Middle frontal gyrus (tissue), 1 donor: ENCODE measurements at regions not wholly inside any gene's neighbourhood (a gene's known extent, or its start where the extent isn't known, plus 50 kb on each side); places are given as distances from the start of the nearest gene placed in this dataset.
"Not testable (repeated sequence)": the region's sequence is repeated elsewhere in the genome, so short reads cannot be mapped to it uniquely, and the experiment has no call there.

Source experiments
- DNase-seq: peaks from one replicate; pipeline ENCODE4 v3.0.0-alpha.2; 2015; ENCODE audit warnings: low spot score; ENCODE audit errors: extremely low spot score

DNA sequence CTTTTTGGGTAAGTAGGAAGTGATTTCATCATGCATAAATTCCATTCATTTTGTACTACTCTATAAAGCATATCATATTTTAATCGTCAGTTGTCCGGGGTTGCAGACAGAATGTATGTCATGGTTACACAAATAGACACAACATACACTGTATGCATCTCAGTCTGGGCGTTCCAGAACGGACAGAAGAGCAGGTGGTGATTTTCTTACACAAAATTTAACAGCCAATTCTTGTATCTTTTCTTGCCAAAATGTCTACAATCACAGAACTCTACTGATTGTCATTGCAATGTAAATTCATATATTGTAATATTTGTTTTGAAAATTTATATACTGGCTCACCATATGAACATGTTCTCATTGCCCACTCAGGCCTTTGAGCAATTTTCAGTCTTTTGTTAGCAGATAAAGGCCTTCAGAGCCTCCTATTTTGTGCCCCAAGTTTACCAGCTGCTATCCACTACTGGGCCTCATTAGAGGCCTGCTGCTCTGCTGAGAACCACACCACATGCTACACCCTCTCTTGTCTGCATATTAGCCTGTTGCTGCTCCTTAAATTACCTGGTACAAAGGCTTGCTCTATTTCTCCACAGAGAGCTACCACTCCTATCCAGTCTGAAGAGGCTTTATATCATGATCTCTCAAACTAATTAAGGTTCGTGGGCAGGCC, 61.5 kb downstream of the PRDM13 start:
- no peak for DNase-seq

DNA sequence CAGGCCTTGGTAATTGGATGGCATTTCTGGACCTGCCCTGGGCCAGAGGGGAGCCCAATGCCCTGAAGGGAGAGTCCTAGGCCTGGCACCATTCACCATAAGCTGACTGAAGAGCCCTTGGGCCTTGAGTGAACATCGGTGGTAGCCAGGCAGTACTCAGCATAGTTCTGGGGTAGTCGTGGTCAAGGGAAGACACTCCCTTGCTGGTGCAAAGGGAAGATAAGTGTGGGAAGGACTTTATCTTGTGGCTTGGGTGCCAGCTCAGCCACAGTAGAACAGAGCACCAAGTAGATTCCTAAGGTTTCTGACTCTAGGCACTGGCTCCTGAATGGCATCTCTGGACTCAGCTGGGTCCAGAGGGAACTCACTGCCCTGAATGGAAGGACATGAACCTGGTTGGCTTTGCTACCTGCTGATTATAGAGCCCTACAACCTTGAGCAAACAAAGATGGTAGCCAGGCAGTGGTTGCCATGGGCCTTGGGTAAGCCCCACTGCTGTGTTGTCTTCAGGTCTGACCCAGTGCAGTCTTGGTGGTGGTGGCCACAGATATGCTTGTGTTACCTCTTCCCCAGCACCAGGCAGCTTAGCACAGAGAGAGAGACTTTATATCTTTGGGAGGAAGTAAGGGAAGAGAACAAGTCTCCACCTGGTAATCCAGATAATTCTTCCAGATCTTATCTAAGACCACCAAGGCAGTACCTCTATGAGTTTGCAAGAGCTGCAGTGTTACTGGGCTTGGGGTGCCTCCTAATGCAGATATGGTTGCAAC, 83.5 kb downstream of the PRDM13 start:
- no peak for DNase-seq

DNA sequence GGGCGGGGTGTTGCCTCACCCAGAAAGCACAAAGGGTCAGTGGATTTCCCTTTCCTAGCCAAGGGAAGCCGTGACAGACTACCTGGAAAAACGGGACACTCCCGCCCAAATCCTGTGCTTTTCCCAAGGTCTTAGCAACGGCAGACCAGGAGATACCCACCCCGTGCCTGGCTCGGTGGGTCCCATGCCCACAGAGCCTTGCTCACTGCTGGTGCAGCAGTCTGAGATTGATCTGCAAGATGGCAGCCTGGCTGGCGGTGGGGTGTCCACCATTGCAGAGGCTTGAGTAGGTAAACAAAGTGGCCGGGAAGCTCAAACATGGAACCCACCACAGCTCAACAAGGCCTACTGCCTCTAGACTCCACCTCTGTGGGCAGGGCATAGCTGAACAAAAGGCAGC, 95.7 kb downstream of the PRDM13 start:
- not testable (repeated sequence) for DNase-seq

DNA sequence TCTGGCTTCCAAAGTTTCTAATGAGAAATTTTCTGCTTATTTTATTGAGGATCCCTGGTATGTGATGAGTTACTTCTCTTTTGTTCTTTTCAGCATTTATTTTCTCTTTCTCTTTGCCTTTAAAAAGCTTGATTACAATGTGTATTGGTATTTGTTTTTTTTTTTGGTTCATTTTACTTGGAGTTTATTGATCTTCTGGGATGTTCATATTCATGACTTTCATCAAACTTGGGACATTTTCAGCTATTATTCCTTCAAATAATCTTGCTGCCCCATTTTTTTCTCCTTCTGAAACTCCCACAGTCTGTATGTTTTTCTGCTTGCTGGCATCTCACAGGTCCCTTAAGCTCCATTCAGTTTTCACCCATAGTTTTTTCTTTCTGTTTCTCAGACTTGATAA, 102.4 kb downstream of the PRDM13 start:
- no peak for DNase-seq

DNA sequence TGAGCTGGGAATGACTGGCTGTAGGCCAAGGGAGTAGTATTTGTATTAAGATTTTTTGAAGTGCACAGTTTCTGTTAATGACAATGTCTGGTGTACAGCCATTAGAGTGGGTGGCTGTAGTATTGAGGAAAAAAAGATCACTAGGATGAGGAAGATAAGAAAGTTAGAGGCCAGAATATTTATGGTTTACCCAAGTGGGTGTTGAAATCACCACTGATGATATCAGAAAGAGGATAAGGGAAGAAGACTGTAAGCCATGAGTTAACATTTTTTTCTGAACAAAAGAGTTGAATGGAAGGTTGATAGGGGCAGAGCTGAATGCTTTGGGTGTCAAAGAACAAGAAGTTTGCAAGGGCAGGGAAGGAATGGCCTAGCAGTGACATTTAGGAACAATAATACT, 104.7 kb downstream of the PRDM13 start:
- no peak for DNase-seq

DNA sequence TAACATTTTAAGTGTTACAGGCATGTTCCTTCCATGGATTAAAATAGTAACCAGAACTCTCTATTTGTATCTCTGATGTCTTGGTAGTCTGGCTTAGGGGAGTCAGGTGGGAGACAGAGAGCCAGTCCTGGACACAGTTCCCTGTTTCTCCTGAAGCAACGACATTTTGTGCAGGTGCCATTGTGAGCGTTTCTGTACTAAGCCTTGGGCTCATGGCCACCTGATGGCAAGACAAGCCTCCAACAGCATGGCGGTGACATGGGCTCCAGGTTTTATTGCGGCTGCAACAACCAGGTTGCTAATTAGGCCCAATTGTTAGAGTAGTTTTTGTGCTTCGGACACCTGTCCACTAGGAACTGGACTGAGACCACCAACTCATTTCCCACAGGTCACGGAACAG, 105.3 kb downstream of the PRDM13 start:
- no peak for DNase-seq

DNA sequence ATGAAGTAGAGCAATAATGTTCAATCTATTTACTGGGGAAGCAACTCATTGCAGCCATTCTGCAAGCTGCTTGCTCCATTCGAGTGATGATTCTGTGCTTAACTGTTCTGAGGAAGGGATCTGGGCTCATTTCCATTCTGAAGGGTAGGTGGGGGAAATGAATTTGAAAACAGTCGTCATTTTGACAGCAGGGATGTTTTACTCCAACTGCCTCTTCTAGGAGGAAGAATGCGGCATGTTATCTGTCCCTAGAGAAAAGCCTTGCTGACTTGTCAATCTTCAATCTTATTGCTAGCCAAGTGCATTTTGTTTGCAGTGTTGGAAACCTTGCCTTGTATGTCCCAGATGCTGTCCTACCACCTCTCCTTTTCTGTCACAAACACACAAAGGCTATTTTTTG, 105.9 kb downstream of the PRDM13 start:
- DNase-seq: no peak

DNA sequence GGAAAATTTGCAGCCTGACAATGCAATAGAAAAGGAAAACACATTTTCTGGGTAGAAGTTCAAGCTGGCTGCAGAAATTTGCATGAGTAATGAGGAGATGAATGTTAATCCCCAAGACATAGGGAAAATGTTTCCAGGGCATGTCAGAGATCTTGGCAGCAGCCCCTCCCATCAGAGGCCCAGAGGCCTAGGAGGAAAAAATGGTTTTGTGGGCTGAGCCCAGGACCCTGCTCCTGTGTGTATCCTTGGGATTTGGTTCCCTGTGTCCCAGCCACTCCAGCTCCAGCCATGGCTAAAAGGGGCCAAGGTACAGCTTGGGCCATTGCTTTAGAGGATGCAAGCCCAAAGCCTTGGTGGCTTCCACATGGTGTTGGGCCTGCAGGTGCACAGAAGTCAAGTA, 115.4 kb downstream of the PRDM13 start:
- not testable (repeated sequence) for DNase-seq

DNA sequence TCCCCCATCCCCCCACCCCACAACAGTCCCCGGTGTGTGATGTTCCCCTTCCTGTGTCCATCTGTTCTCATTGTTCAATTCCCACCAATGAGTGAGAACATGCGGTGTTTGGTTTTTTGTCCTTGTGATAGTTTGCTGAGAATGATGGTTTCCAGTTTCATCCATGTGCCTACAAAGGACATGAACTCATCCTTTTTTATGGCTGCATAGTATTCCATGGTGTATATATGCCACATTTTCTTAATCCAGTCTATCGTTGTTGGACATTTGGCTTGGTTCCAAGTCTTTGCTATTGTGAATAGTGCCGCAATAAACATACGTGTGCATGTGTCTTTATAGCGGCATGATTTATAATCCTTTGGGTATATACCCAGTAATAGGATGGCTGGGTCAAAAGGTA, 123.6 kb downstream of the PRDM13 start:
- DNase-seq: not testable (repeated sequence)

DNA sequence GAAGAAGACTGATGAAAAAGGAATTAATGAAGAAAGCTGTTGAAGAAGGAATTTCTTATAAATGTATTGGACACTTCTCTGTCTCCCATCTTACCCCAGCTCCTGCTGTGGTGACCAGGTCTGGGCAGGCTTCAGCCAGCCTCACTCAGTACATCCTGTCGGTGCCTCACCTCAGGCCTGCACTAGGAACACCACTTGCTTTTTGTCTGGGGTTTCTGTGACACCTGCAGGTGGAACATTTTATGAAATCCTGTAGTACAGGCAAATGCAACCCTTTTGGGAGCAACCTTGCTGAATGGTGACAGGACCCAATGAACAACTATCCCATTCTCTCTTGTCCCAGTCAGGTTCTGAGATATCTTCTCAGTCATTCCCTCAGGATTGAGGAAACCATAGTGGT, 129.7 kb downstream of the PRDM13 start:
- no peak for DNase-seq

DNA sequence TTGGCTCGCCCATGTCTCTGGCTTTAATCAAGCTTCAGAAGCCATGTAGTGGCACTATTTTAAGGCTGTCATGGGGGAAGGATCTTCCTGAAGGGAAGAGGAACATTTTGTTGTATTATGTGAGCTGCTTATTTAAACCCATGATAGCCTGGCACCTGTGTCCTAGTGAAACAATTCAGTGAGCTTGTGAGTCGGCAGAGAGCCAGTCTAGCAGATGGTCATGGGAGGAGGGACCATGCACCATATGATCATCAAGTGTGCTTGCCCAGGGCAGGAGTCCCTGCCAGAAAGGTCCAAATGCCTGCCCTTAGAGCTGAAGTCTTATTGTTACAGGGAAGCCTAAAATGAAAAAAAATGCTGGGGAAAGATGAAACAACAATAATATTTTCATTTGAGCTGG, 132.9 kb downstream of the PRDM13 start:
- no peak for DNase-seq

DNA sequence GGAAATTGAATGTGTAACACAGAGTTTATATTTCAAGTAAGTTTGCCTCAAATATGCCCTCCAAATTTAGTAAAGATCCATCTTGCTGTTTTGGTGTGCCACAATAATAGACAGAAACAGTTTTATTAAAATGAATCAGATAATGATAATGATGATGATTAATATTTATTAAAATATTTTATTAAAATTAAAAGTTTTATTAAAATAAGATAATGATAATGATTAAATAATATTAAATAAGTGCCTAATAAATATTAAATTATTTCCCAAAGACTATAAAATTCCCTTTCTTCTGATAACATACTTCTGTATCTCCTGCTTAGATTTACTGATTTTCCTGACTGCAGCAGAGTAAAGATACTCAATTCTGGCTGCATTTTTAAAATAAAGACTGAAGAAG, 134.5 kb downstream of the PRDM13 start:
- DNase-seq: no peak

DNA sequence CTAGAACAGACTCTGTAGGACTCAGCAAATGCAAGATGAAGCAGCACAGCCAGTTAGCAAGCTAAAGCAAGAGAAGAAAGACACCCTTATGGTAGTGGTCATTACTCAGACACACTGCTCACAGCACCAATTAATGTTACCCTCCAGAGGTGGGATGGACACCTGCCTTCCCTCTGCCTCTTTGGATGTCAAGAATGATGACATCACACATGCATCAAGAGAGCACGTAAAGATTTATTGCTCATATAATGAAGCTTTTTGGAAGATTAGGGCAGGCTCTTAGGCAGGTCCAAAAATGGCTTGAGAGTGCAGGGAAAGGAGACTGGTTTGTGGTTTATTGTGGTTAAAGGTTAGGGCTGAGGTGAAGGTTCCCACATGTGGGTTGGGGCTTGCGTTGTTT, 137.0 kb downstream of the PRDM13 start:
- no peak for DNase-seq

DNA sequence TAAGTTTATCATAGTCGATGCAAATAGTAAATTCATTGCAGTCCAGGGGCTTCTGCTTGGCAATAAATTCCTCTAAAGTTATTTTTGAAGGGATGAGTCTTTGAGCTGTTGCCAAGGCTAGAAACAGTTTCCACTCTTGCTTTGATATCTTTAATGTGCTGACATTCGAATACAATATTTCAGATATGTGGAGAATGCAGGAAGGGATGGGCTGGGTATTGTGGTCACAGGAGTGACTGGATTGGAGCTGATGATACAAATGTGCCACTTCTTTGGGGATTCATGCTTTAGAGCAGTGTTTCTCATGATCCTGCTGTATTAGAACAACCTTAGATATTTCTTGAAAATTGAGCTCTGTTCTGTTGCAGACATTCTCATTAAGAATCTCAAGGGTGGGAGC, 139.0 kb downstream of the PRDM13 start:
- DNase-seq: no peak

DNA sequence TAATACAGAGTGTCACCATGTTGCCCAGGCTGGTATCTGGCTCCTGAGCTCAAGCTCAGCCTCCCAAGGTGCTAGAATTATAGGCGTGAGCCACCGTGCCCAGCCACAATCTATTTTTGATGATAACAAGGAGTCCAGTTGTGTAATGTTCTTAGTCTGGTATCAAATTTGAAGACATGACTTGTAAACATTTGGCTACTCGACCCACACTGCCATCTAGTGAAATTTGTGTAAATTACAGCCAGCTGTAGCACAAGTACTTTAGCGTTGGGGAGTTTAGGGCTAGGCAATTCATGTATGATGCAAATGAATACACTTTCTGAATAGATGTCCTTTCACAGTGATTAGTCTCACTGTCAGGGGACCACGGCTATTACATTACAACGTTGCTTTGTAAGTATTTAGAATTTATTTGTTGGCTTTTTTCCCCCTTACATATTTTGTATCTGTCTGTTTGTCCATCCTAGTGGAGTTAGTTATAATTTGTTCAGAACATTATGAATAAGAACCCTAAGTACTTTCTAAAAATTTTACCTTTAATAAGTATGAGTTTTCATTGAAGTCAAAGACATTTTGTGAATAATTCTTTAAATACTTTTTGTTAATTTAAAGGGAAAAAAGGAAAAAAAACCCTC, 139.7 kb downstream of the PRDM13 start:
- DNase-seq: peak; percentile 65

DNA sequence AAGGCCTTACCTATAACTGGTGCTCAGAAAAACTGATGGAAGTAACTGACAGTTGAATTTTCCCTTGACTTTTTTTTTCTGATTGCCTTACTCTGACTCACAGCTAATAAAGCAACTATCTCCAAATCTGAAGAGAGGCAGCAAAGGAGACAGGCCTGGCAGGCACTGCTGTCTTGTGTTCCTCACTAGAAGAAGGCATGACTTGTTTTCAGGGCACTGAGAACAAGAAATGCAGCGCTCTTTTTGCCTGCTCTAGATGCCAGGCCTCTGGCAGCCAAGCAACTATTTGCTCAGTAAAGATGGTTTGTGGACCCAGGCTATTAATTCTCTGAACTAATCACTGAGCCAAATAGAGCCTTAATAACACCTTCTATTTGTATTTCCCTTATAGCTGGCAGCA, 155.1 kb downstream of the PRDM13 start:
- no peak for DNase-seq

DNA sequence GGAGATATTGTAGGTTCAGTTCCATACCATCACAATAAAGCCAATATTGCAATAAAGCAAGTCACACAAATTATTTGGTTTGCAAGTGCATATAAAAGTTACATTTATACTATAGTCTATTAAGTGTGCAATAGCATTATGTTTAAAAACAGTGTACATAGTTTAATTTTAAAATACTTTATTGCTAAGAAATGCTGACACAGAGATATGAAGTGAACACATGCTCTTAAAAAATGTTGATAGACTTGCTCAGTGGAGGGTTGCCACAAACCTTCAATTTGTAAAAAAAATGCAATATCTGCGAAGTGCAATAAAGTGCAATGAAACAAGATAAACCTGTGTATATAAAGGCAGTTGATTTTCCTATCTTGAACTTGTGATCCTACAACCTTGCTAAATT, 161.5 kb downstream of the PRDM13 start:
- no peak for DNase-seq

DNA sequence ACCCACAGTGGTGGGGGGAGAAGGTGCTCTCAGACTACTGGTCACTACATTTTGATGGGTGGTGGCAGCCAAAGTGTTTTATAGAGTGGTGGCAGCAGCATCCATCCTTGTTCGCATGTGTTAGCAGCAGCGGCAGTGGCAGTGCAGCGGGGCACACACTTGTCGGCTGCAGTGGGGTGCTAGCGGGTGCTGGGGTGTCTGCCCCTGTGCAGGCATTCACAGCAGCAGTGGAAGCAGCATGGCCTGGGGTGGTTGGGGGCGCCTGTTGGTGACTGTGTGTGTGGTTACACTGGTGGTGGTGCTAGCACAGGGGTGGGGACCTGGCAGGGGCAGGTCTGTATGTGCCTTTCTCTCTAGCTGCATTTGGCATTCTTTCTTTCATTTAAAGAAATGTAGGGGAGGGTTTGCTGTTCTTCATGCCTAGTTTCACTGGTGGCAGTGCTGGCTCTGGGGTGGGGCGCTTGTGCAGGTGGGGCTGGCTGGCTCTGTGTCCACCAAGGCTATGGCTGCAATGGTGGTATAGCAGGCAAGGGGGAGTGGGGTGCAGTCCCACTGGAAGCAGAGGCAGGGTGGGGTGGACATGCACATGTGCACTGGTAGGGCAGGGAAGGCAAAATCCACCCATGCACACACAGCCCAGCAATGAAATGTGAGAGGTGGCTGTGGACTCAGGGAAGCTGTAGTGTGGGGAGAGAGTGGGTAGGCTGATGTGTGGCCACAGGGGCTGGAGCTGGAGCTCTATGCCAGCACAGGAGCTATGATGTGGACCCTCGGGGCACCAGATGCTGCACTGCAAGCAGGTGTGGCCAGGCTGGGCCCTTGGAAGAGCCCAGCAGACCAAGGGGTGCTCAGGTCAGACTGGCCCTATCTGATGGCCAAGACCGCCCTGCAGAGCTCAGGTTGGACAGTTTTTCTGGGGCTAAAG, 173.3 kb downstream of the PRDM13 start:
- DNase-seq: no peak

DNA sequence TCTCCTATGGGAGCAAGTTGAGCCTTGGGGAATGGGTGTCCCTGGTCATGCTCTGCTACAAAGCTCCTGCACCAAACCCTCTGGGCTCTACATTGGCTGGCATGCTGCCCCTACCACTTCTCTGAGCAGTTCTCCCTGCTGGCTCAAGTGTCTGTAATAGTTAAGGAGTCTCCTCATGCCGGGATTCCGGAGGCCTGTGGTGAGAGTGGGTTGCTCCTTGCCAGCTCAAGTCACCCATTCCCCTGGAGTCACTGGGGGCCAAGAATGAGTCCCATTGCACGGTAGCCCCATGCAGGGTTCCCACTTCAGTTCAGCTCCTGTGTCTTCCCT, 173.9 kb downstream of the PRDM13 start:
- DNase-seq: no peak

DNA sequence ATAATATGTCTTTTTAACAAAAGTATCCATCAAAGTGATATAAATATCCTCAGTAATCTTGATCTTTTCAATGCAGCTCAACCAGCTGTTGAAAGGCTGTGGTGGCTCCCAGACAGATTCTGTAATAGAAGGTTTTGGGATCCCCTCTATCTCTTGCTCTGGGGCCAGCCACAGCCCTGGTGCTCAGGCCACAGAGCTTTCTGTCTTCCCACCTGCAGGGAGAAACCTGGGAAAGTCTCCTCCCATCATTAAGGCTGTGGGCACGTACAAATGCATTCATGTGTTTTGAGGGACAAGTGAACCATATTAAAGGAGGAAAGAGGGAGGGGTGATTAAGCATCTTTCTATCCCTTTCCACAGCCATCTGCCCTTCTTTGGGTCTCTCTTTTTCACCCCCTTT, 183.1 kb downstream of the PRDM13 start:
- DNase-seq: no peak

DNA sequence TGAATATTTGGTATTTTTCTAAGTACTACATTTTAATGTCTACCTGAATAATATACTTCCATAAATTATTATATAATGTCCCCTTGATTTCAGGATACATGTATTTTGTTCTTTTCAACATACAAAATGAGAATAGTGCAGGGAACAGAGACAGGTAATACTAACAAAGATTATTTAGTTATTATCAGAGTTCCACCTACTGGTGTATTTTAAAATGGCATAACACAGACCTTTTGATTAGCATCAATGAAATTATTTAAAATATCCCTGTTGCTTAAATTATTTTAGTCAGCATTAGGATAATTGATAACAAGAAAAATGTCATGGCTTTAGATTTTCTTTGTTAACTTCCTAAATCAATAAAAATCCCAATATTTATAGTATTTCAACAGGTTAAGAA, 184.0 kb downstream of the PRDM13 start:
- no peak for DNase-seq

DNA sequence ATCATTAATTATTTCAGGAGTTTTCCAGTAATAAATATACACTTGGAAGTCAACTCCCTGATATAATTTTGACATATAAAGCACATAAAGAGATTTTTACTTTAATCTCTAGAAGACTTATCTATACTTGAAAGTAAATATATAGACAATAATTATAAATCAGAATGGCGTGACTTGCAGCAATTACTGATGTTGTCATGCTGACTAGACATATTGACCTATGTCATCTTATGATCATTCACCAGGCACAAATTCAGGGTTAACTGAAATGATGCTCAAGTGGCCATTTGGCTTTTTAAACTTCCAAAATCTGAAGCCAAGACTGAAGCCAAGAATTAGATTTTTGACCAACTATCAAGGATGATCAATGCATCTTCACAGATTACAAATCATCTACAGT, 192.2 kb downstream of the MCHR2 start:
- DNase-seq: no peak
